DND-41 (cell line): ENCODE measurements at regions not wholly inside any gene's neighbourhood (a gene's known extent, or its start where the extent isn't known, plus 50 kb on each side); places are given as distances from the start of the nearest gene placed in this dataset.

Source experiments
- ATAC-seq: fragments of 200-7000 bp; cut with Tn5 transposase; 3 replicates; pipeline ENCODE4 v1.9.1; 2021; ENCODE audit warnings: low read depth; ENCODE audit not compliant: insufficient read depth
- DNase-seq: peaks from one replicate; pipeline ENCODE4 v3.0.0-alpha.2; 2020
- H2AFZ ChIP-seq: 2 replicates; pipeline ENCODE4 v1.6.0; 2012; ENCODE audit warnings: low read depth, low read length
- H3K27ac ChIP-seq: 2 replicates; pipeline ENCODE4 v1.5.1; 2012; ENCODE audit warnings: low read length, inconsistent platforms
- H3K27me3 ChIP-seq: fragments of 200-600 bp; sonication (generic); 2 replicates; pipeline ENCODE4 v1.6.0; 2012; ENCODE audit warnings: low read length, mild to moderate bottlenecking, inconsistent platforms; ENCODE audit not compliant: insufficient read depth, poor library complexity
- H3K36me3 ChIP-seq: 2 replicates; pipeline ENCODE4 v1.5.1; 2012; ENCODE audit warnings: low read length, inconsistent platforms; ENCODE audit not compliant: insufficient read depth
- H3K4me1 ChIP-seq: 2 replicates; pipeline ENCODE4 v1.5.1; 2012; ENCODE audit warnings: mild to moderate bottlenecking, low read length; ENCODE audit not compliant: insufficient read depth
- H3K4me2 ChIP-seq: 2 replicates; pipeline ENCODE4 v1.6.0; 2012; ENCODE audit warnings: mild to moderate bottlenecking, moderate library complexity, low read length, inconsistent platforms; ENCODE audit not compliant: insufficient read depth
- H3K4me3 ChIP-seq, 2 experiments: fragments of 200-600 bp in 1 of 2; shearing (Covaris generic) in 1 of 2; 2 replicates each; pipeline ENCODE4 v1.5.1; 2012 to 2016; ENCODE audit warnings: inconsistent platforms in 2 of 2, low read length in 2 of 2, mild to moderate bottlenecking in 2 of 2, low read depth in 1 of 2, moderate library complexity in 1 of 2
- H3K79me2 ChIP-seq: 2 replicates; pipeline ENCODE4 v1.6.0; 2012; ENCODE audit warnings: low read length, inconsistent platforms; ENCODE audit not compliant: insufficient read depth
- H3K9ac ChIP-seq: 2 replicates; pipeline ENCODE4 v1.6.0; 2012; ENCODE audit warnings: low read depth, mild to moderate bottlenecking, inconsistent platforms, low read length, moderate library complexity
- H3K9me3 ChIP-seq: 2 replicates; pipeline ENCODE4 v1.5.1; 2012; ENCODE audit warnings: low read length, moderate library complexity, mild to moderate bottlenecking, inconsistent platforms; ENCODE audit not compliant: insufficient read depth, severe bottlenecking
- H4K20me1 ChIP-seq: 2 replicates; pipeline ENCODE4 v1.6.0; 2012; ENCODE audit warnings: low read length; ENCODE audit not compliant: insufficient read depth
- CTCF ChIP-seq: IDR thresholded peaks from 2 replicates; pipeline ENCODE4 v1.5.1; 2012; ENCODE audit warnings: borderline replicate concordance, low read length, moderate library complexity, mild to moderate bottlenecking; ENCODE audit not compliant: poor library complexity, severe bottlenecking; ENCODE audit errors: extremely low read depth
- EZH2 ChIP-seq: IDR thresholded peaks from 3 replicates; pipeline ENCODE4 v1.6.1; 2012; ENCODE audit warnings: borderline replicate concordance, low read depth, mild to moderate bottlenecking, moderate library complexity, low read length, inconsistent platforms; ENCODE audit not compliant: severe bottlenecking

GRCh38 chr2:43062058-43062457 is 164.3 kb downstream of the ZFP36L2 start:
- H3K79me2 ChIP-seq = no peaks in the 10 kb centered on the region
- no peaks in the 10 kb centered on the region for H4K20me1 ChIP-seq
- no peak overlapping the region for H3K4me2 ChIP-seq
- H3K9me3 ChIP-seq = peaks cover 4% of the 10 kb centered on the region
- H3K27ac ChIP-seq = peak overlapping the region; percentile 96
- no peak overlapping the region for H2AFZ ChIP-seq
- no peak overlapping the region for H3K9ac ChIP-seq
- peaks cover 61% of the 10 kb centered on the region for H3K4me1 ChIP-seq
- ATAC-seq (no peak), DNase-seq (no peak)
- H3K4me3 ChIP-seq = no peak overlapping the region
- H3K27me3 ChIP-seq = no peaks in the 10 kb centered on the region
- TF ChIP-seq EZH2 (no peak), CTCF (no peak)
- H3K36me3 ChIP-seq = no peaks in the 10 kb centered on the region

- H3K27me3 ChIP-seq = no peaks in the 10 kb centered on the region
- H3K4me2 ChIP-seq = peak overlapping the region; percentile 1; the same call in 1 of the 2 replicates
- H2AFZ ChIP-seq = no peak overlapping the region
- H3K9me3 ChIP-seq = peaks cover 4% of the 10 kb centered on the region
- peak overlapping the region; percentile 96 for H3K27ac ChIP-seq
- DNase-seq (no peak), ATAC-seq (no peak)
- H3K4me1 ChIP-seq = peaks cover 66% of the 10 kb centered on the region
- TF ChIP-seq CTCF = no peak
- no peak for TF ChIP-seq EZH2
- no peaks in the 10 kb centered on the region for H3K36me3 ChIP-seq
- H3K79me2 ChIP-seq = no peaks in the 10 kb centered on the region; the same call in 1 of the 2 replicates
- peak overlapping the region; percentile 45 for H3K9ac ChIP-seq
- H4K20me1 ChIP-seq = no peaks in the 10 kb centered on the region
- no peak overlapping the region for H3K4me3 ChIP-seq
Measured at GRCh38 chr2:43060390-43061016, 165.9 kb downstream of the ZFP36L2 start.

- ATAC-seq (peak; percentile 89), DNase-seq (peak; percentile 95)
- Histone ChIP-seq H3K4me1 (peaks cover 77% of the 10 kb centered on the region), H3K36me3 (no peaks in the 10 kb centered on the region), H3K27ac (peak overlapping the region; percentile 96), H3K4me3 (peak overlapping the region in 1 of 2 experiments; percentile 14; a peak in 1 of 4 replicates), H3K4me2 (peak overlapping the region; percentile 46), H3K9ac (peak overlapping the region; percentile 45), H3K79me2 (no peaks in the 10 kb centered on the region; the same call in 1 of the 2 replicates), H4K20me1 (no peaks in the 10 kb centered on the region), H3K27me3 (no peaks in the 10 kb centered on the region), H3K9me3 (peaks cover 4% of the 10 kb centered on the region), H2AFZ (no peak overlapping the region)
- TF ChIP-seq EZH2 (no peak), CTCF (no peak)
Measured at GRCh38 chr2:43059183-43059897, 167.1 kb downstream of the ZFP36L2 start.
